SK-N-SH (cell line): ENCODE measurements at regions not wholly inside any gene's neighbourhood (a gene's known extent, or its start where the extent isn't known, plus 50 kb on each side); places are given as distances from the start of the nearest gene placed in this dataset.

ENCODE experiments used
- CTCF ChIA-PET: fragments of 300-600, 350-600 bp; formaldehyde crosslinking; extraction: SDS; loops from one replicate; lab custom pipeline; 2021; lab: Yijun Ruan, JAX
- POLR2A ChIA-PET: fragments of 350-600 bp; sonication (Branson Sonifier 250); formaldehyde crosslinking; extraction: SDS; loops from one replicate; lab custom pipeline; 2020; ENCODE audit warnings: antibody characterized with exemption, inconsistent platforms; lab: Yijun Ruan, JAX
- DNase-seq: peaks from one replicate; pipeline ENCODE4 v3.0.0; 2012
- H2AFZ ChIP-seq: fragments of 200-600 bp; sonication (generic); 2 replicates; pipeline ENCODE4 v1.8.1; 2016; ENCODE audit warnings: antibody characterized with exemption, mild to moderate bottlenecking, low read depth
- H3F3A ChIP-seq: fragments of 200-600 bp; sonication (generic); replicated peaks from 2 replicates; pipeline ENCODE3; 2016; ENCODE audit warnings: antibody characterized with exemption, mild to moderate bottlenecking; ENCODE audit not compliant: insufficient read depth
- H3K27ac ChIP-seq, 2 experiments: fragments of 200-500 bp in 1 of 2; fragments of 200-600 bp in 1 of 2; sonication (Bioruptor generic) in 1 of 2; sonication (generic), shearing (Covaris generic) in 1 of 2; 2 replicates each; pipeline versions ENCODE4 v1.5.1 to v1.6.1; 2014 to 2016; ENCODE audit warnings: low read depth in 2 of 2, inconsistent platforms in 1 of 2, low read length in 1 of 2, mild to moderate bottlenecking in 1 of 2, mixed read lengths in 1 of 2
- H3K27me3 ChIP-seq: fragments of 200-600 bp; sonication (generic), shearing (Covaris generic); 2 replicates; pipeline ENCODE4 v1.6.1; 2016; ENCODE audit warnings: mixed run types; ENCODE audit not compliant: insufficient read depth
- H3K36me3 ChIP-seq, 2 experiments: fragments of 200-500 bp in 1 of 2; fragments of 200-600 bp in 1 of 2; sonication (Bioruptor generic) in 1 of 2; sonication (generic) in 1 of 2; replicated peaks in 1 of 2; 2 replicates each; pipeline versions ENCODE3 to v1.5.1; 2014 to 2016; ENCODE audit warnings: low read length in 1 of 2, mild to moderate bottlenecking in 1 of 2; ENCODE audit not compliant: insufficient read depth in 2 of 2, control insufficient read depth in 1 of 2
- H3K4me1 ChIP-seq, 2 experiments: fragments of 200-500 bp in 1 of 2; fragments of 200-600 bp in 1 of 2; sonication (Bioruptor generic) in 1 of 2; sonication (generic), shearing (Covaris generic) in 1 of 2; 2 replicates each; pipeline versions ENCODE4 v1.5.1 to v1.6.1; 2014 to 2016; ENCODE audit warnings: low read depth in 1 of 2, low read length in 1 of 2, mixed run types in 1 of 2; ENCODE audit not compliant: insufficient read depth in 2 of 2, control insufficient read depth in 1 of 2
- H3K4me2 ChIP-seq: fragments of 200-600 bp; sonication (generic), shearing (Covaris generic); 2 replicates; pipeline ENCODE4 v1.6.1; 2017; ENCODE audit warnings: mixed run types
- H3K4me3 ChIP-seq, 2 experiments: fragments of 200-500 bp in 1 of 2; fragments of 200-600 bp in 1 of 2; sonication (Bioruptor generic) in 1 of 2; sonication (generic), shearing (Covaris generic) in 1 of 2; 2 replicates each; pipeline versions ENCODE4 v1.5.1 to v1.8.1; 2014 to 2016; ENCODE audit warnings: low read depth in 2 of 2, inconsistent platforms in 1 of 2, low read length in 1 of 2, mild to moderate bottlenecking in 1 of 2, mixed read lengths in 1 of 2, moderate library complexity in 1 of 2
- H3K79me2 ChIP-seq: fragments of 200-600 bp; sonication (generic); 2 replicates; pipeline ENCODE4 v1.8.1; 2017; ENCODE audit warnings: mild to moderate bottlenecking; ENCODE audit not compliant: insufficient read depth
- H3K9ac ChIP-seq: fragments of 200-600 bp; sonication (generic); 2 replicates; pipeline ENCODE4 v1.6.1; 2017; ENCODE audit warnings: mixed run types
- H3K9me2 ChIP-seq: fragments of 200-600 bp; sonication (generic); 2 replicates; pipeline ENCODE4 v1.6.1; 2017; ENCODE audit warnings: mixed run types
- H3K9me3 ChIP-seq: fragments of 200-600 bp; sonication (generic); 2 replicates; pipeline ENCODE4 v1.6.1; 2017; ENCODE audit warnings: mixed run types, mild to moderate bottlenecking, moderate library complexity
- H4K20me1 ChIP-seq: fragments of 200-600 bp; sonication (generic); 2 replicates; pipeline ENCODE4 v1.6.1; 2017; ENCODE audit warnings: mild to moderate bottlenecking, mixed run types; ENCODE audit not compliant: insufficient read depth
- ELF1 ChIP-seq: IDR thresholded peaks from 2 replicates; pipeline ENCODE4 v1.4.0; 2012
- EP300 ChIP-seq, 2 experiments: IDR thresholded peaks; 2 replicates each; pipeline versions ENCODE4 v1.4.0 to v1.6.1; 2012; ENCODE audit warnings: borderline replicate concordance in 1 of 2, low read depth in 1 of 2, low read length in 1 of 2
- FOSL2 ChIP-seq: IDR thresholded peaks from 2 replicates; pipeline ENCODE4 v1.4.0; 2012; ENCODE audit warnings: low read depth, mild to moderate bottlenecking, moderate library complexity, borderline replicate concordance
- FOXM1 ChIP-seq: IDR thresholded peaks from 2 replicates; pipeline ENCODE4 v1.4.0; 2012; ENCODE audit warnings: low read depth, mild to moderate bottlenecking
- GABPA ChIP-seq: IDR thresholded peaks from 2 replicates; pipeline ENCODE4 v1.4.0; 2012; ENCODE audit warnings: low read depth, mild to moderate bottlenecking
- GATA2 ChIP-seq: sonication (generic); formaldehyde crosslinking; IDR thresholded peaks from 2 replicates; pipeline ENCODE4 v1.5.0; 2020; ENCODE audit warnings: mild to moderate bottlenecking, missing genetic modification reagents
- JUND ChIP-seq: IDR thresholded peaks from 2 replicates; pipeline ENCODE4 v1.4.0; 2012
- MEF2A ChIP-seq: IDR thresholded peaks from 2 replicates; pipeline ENCODE4 v1.4.0; 2012; ENCODE audit warnings: low read depth, borderline replicate concordance
- NRF1 ChIP-seq: IDR thresholded peaks from 2 replicates; pipeline ENCODE4 v1.6.1; 2012; ENCODE audit warnings: low read depth, mild to moderate bottlenecking, low read length
- POLR2AphosphoS5 ChIP-seq: IDR thresholded peaks from 2 replicates; pipeline ENCODE4 v1.6.1; 2012; ENCODE audit warnings: low read depth, low read length
- REST ChIP-seq: IDR thresholded peaks from 2 replicates; pipeline ENCODE4 v1.6.1; 2012; ENCODE audit warnings: mild to moderate bottlenecking, low read depth, low read length, moderate library complexity
- RFX5 ChIP-seq: IDR thresholded peaks from 2 replicates; pipeline ENCODE4 v1.6.1; 2012; ENCODE audit warnings: mild to moderate bottlenecking, improper control_type of control experiment, low read length
- SMC3 ChIP-seq: IDR thresholded peaks from 2 replicates; pipeline ENCODE4 v1.6.1; 2012; ENCODE audit warnings: low read depth, low read length, improper control_type of control experiment
- TCF12 ChIP-seq: IDR thresholded peaks from 2 replicates; pipeline ENCODE4 v1.4.0; 2012
- TEAD4 ChIP-seq: IDR thresholded peaks from 2 replicates; pipeline ENCODE4 v1.4.0; 2012; ENCODE audit warnings: mild to moderate bottlenecking, borderline replicate concordance; ENCODE audit not compliant: insufficient read depth
- USF1 ChIP-seq: IDR thresholded peaks from 2 replicates; pipeline ENCODE4 v1.4.0; 2012; ENCODE audit warnings: low read depth, borderline replicate concordance
- YY1 ChIP-seq: IDR thresholded peaks from 2 replicates; pipeline ENCODE4 v1.4.0; 2012; ENCODE audit warnings: low read depth, mild to moderate bottlenecking
- WGBS: methylation state at CpG from one replicate; pipeline ENCODE4 v1.1.6; 2017; ENCODE audit warnings: low lambda C conversion rate; 5-methylcytosine and 5-hydroxymethylcytosine counted together
- TF ChIP-seq, protein P1 (sequence below): IDR thresholded peaks from 2 replicates; pipeline ENCODE4 v1.4.0; 2012; ENCODE audit warnings: low read depth, borderline replicate concordance
- TF ChIP-seq, protein P2 (sequence below): fragments of 150-350 bp; IDR thresholded peaks from 2 replicates; pipeline ENCODE4 v1.6.1; 2017; ENCODE audit warnings: antibody characterized with exemption, low read length, low read depth, borderline replicate concordance
- TF ChIP-seq, protein P3 (sequence below): fragments of 150-350 bp; IDR thresholded peaks from 2 replicates; pipeline ENCODE4 v1.6.1; 2016; ENCODE audit warnings: mild to moderate bottlenecking, low read depth, low read length

GRCh38 chr2:13390676-13391075 is 673.9 kb downstream of the TRIB2 start:
- Histone ChIP-seq H3K4me2 (no peak overlapping the region), H2AFZ (no peak overlapping the region), H3K79me2 (no peaks in the 10 kb centered on the region), H3K9me2 (no peaks in the 10 kb centered on the region), H4K20me1 (no peaks in the 10 kb centered on the region), H3K27ac (no peak overlapping the region), H3K27me3 (no peaks in the 10 kb centered on the region), H3K9ac (no peak overlapping the region), H3K4me1 (no peaks in the 10 kb centered on the region), H3K4me3 (no peak overlapping the region), H3F3A (no peaks in the 10 kb centered on the region), H3K9me3 (no peaks in the 10 kb centered on the region; the same call in 1 of the 2 replicates), H3K36me3 (no peaks in the 10 kb centered on the region)
- no peak for DNase-seq
- POLR2A ChIA-PET, result no interaction called here
- CTCF ChIA-PET, result no interaction called here
- TF ChIP-seq NRF1, result no peak
- no peak for TF ChIP-seq TCF12
- TF ChIP-seq GABPA, result no peak
- TF ChIP-seq JUND, result no peak
- TF ChIP-seq EP300 (IDR thresholded peaks at IDR 0.05; ENCODE audit: borderline replicate concordance in 1 of 2, low read depth in 1 of 2, low read length in 1 of 2), result no peak
- no peak for TF ChIP-seq POLR2AphosphoS5
- TF ChIP-seq YY1, result no peak
- no peak for TF ChIP-seq MEF2A
- TF ChIP-seq, protein P1, sequence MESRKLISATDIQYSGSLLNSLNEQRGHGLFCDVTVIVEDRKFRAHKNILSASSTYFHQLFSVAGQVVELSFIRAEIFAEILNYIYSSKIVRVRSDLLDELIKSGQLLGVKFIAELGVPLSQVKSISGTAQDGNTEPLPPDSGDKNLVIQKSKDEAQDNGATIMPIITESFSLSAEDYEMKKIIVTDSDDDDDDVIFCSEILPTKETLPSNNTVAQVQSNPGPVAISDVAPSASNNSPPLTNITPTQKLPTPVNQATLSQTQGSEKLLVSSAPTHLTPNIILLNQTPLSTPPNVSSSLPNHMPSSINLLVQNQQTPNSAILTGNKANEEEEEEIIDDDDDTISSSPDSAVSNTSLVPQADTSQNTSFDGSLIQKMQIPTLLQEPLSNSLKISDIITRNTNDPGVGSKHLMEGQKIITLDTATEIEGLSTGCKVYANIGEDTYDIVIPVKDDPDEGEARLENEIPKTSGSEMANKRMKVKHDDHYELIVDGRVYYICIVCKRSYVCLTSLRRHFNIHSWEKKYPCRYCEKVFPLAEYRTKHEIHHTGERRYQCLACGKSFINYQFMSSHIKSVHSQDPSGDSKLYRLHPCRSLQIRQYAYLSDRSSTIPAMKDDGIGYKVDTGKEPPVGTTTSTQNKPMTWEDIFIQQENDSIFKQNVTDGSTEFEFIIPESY, result no peak
- no peak for TF ChIP-seq TEAD4
- TF ChIP-seq ELF1, result no peak
- no peak for TF ChIP-seq RFX5
- TF ChIP-seq FOSL2, result no peak
- no peak for TF ChIP-seq FOXM1
- TF ChIP-seq, protein P2, sequence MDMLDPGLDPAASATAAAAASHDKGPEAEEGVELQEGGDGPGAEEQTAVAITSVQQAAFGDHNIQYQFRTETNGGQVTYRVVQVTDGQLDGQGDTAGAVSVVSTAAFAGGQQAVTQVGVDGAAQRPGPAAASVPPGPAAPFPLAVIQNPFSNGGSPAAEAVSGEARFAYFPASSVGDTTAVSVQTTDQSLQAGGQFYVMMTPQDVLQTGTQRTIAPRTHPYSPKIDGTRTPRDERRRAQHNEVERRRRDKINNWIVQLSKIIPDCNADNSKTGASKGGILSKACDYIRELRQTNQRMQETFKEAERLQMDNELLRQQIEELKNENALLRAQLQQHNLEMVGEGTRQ, result no peak
- no peak for TF ChIP-seq SMC3

GRCh38 chr2:13401312-13401711 is 684.6 kb downstream of the TRIB2 start:
- H3K9me2 ChIP-seq, result no peaks in the 10 kb centered on the region
- no peak for DNase-seq
- H3K27me3 ChIP-seq, result no peaks in the 10 kb centered on the region
- H2AFZ ChIP-seq, result no peak overlapping the region
- no peaks in the 10 kb centered on the region; the same call in 1 of the 2 replicates for H3K9me3 ChIP-seq
- H3F3A ChIP-seq, result no peaks in the 10 kb centered on the region
- H3K4me2 ChIP-seq, result no peak overlapping the region
- H3K79me2 ChIP-seq, result no peaks in the 10 kb centered on the region
- POLR2A ChIA-PET, result no interaction called here
- H3K9ac ChIP-seq, result no peak overlapping the region
- no peaks in the 10 kb centered on the region for H3K4me1 ChIP-seq
- H3K4me3 ChIP-seq, result no peak overlapping the region
- no peaks in the 10 kb centered on the region for H3K36me3 ChIP-seq
- H4K20me1 ChIP-seq, result no peaks in the 10 kb centered on the region
- CTCF ChIA-PET, result no interaction called here
- 19% methylated on average over 2 of the region's 2 CpGs for WGBS
- no peak overlapping the region for H3K27ac ChIP-seq
- TF ChIP-seq GATA2 (CRISPR knock-in tag), result no peak
- no peak for TF ChIP-seq ELF1
- no peak for TF ChIP-seq USF1
- TF ChIP-seq, protein P3, sequence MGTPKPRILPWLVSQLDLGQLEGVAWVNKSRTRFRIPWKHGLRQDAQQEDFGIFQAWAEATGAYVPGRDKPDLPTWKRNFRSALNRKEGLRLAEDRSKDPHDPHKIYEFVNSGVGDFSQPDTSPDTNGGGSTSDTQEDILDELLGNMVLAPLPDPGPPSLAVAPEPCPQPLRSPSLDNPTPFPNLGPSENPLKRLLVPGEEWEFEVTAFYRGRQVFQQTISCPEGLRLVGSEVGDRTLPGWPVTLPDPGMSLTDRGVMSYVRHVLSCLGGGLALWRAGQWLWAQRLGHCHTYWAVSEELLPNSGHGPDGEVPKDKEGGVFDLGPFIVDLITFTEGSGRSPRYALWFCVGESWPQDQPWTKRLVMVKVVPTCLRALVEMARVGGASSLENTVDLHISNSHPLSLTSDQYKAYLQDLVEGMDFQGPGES, result no peak
- TF ChIP-seq REST, result no peak
- no peak for TF ChIP-seq MEF2A
